ENCODE measurements at regions not wholly inside any gene's neighbourhood (a gene's known extent, or its start where the extent isn't known, plus 50 kb on each side); places are given as distances from the start of the nearest gene placed in this dataset.

- DNase-seq (ENCODE audit: low read depth in 2 of 2) = no peak
Measured at GRCh38 chr4:81881855-81882621, 410.3 kb upstream of the RASGEF1B start.

- DNase-seq (ENCODE audit: low read depth in 2 of 2) = no peak
Measured at GRCh38 chr4:81876106-81876505, 404.4 kb upstream of the RASGEF1B start.

- DNase-seq (ENCODE audit: low read depth in 2 of 2) = no peak
Measured at GRCh38 chr4:81874661-81875515, 403.2 kb upstream of the RASGEF1B start.

- no peak for DNase-seq (ENCODE audit: low read depth in 2 of 2)
Measured at GRCh38 chr4:81870275-81870674, 398.6 kb upstream of the RASGEF1B start.

GRCh38 chr4:81860111-81860510, 388.4 kb upstream of the RASGEF1B start:
- no peak for DNase-seq (ENCODE audit: low read depth in 2 of 2)

- no peak for DNase-seq (ENCODE audit: low read depth in 2 of 2)
Measured at GRCh38 chr4:81854406-81854805, 382.7 kb upstream of the RASGEF1B start.

- DNase-seq (ENCODE audit: low read depth in 2 of 2) = no peak
Measured at GRCh38 chr4:81852031-81852715, 380.5 kb upstream of the RASGEF1B start.

GRCh38 chr4:81850701-81851100, 379.0 kb upstream of the RASGEF1B start:
- DNase-seq (ENCODE audit: low read depth in 2 of 2) = no peak

- DNase-seq (ENCODE audit: low read depth in 2 of 2) = no peak
Measured at GRCh38 chr4:81845761-81846160, 374.1 kb upstream of the RASGEF1B start.

GRCh38 chr4:81845273-81845672, 373.6 kb upstream of the RASGEF1B start:
- no peak for DNase-seq (ENCODE audit: low read depth in 2 of 2)

- peak; percentile 51 to 58 for DNase-seq (ENCODE audit: low read depth in 2 of 2)
Measured at GRCh38 chr4:81844717-81845116, 373.0 kb upstream of the RASGEF1B start.

GRCh38 chr4:81839347-81840042, 367.8 kb upstream of the RASGEF1B start:
- no peak for DNase-seq (ENCODE audit: low read depth in 2 of 2)

- no peak for DNase-seq (ENCODE audit: low read depth in 2 of 2)
Measured at GRCh38 chr4:81838586-81838985, 366.9 kb upstream of the RASGEF1B start.

GRCh38 chr4:81836716-81837115, 365.0 kb upstream of the RASGEF1B start:
- DNase-seq (ENCODE audit: low read depth in 2 of 2) = no peak

- no peak for DNase-seq (ENCODE audit: low read depth in 2 of 2)
Measured at GRCh38 chr4:81833576-81833975, 361.9 kb upstream of the RASGEF1B start.

- DNase-seq (ENCODE audit: low read depth in 2 of 2) = no peak
Measured at GRCh38 chr4:81828991-81829390, 357.3 kb upstream of the RASGEF1B start.

GRCh38 chr4:81827577-81828202, 356.0 kb upstream of the RASGEF1B start:
- peak in 1 of 2 donors; percentile 18 for DNase-seq (ENCODE audit: low read depth in 2 of 2)

- no peak for DNase-seq (ENCODE audit: low read depth in 2 of 2)
Measured at GRCh38 chr4:81826817-81827424, 355.2 kb upstream of the RASGEF1B start.

- no peak for DNase-seq (ENCODE audit: low read depth in 2 of 2)
Measured at GRCh38 chr4:81826335-81826734, 354.6 kb upstream of the RASGEF1B start.

GRCh38 chr4:81818385-81818920, 346.7 kb upstream of the RASGEF1B start:
- no peak for DNase-seq (ENCODE audit: low read depth in 2 of 2)

Measured in stimulated activated CD4-positive, alpha-beta T cell treated with anti-CD3 and anti-CD28 coated beads, Interleukin-4, amount 100 ng/mL, for 48 hours (primary cell).